SKM-1 treated with dmso at 0.1 percent for 144 hours (cell line): ENCODE measurements at regions not wholly inside any gene's neighbourhood (a gene's known extent, or its start where the extent isn't known, plus 50 kb on each side); places are given as distances from the start of the nearest gene placed in this dataset.
"Not testable (repeated sequence)": the region's sequence is repeated elsewhere in the genome, so short reads cannot be mapped to it uniquely, and the experiment has no call there.

ENCODE experiments used
- DNase-seq: peaks from one replicate; lab custom pipeline; 2025; ENCODE audit not compliant: unreplicated experiment; lab: John Stamatoyannopoulos, UW

GRCh38 chr10:33794460-33794859 lies 460.0 kb upstream of the NRP1 start:
- DNase-seq, result no peak

- DNase-seq, result no peak
Observed at GRCh38 chr10:33793793-33794192, 459.3 kb upstream of the NRP1 start.

DNA sequence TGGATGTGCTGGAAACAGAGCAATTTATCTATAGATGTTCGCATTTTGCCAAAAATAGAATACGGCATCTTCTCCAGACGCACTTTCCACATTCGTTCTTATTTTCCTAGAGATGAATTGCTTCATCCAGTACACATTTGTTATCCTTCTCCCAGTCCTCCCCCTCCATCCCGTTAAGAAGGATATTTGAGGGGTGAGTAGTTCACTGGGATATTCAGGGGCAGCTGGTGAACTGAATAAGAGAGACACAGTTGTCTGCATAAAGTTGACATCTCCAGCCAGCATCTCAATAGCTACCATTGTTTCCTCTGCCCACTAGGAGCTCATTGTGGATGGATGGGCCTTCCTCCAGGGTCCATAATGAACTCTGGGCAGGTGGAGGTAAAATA lies 456.8 kb upstream of the NRP1 start:
- no peak for DNase-seq

DNA sequence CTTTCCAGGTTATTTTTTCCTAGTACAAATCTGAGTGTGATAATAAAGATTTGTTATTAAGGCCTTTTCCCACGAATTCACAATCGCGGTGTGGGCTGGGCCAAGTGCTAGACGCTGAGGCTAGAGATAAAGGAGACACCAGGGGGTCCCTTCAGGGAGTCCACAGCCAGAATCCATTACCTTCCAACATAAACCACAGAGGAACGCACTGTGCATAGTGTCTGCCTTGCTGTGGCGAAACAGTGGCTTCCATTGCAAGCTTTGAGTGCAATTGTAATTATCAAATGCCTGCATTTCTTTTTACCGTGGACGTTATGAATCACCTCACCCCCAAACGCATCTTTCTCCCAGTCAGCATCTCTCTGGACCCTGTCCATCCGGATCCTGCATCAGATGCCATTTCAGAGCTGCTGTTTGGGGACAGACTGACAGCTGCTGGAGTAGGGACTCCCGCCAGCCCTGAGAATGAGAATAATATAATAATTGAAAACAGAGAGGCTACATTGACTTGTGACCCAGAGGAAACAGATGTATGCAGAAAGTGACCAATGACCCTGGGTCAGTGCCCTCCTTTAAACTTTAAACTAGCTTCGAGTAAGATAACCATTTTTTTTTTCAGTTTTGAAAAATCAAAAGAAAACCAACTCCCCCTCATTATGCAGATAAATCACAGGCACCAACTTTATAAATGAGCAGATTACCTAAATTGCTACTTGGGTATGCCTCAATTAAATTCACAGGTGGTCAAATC lies 456.2 kb upstream of the NRP1 start:
- no peak for DNase-seq

DNA sequence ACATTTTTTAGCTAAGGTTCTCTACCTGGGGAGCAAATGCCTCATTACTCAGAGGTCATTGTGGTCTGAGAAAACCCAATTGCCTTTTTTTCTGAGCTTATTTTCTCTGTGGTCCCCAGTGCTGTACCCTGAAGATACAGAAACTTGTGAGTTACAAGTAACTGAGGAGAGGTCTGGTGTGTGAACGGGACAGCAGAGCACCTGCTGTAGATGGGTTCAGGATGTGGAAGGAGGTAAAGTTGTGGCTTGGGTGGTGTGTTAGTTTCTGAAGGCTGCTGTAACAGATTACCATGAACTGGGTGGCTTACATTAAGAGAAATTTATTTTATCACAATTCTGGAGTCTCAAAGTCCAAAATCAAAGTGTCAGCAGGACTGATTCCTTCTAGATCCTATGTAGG lies 449.1 kb upstream of the NRP1 start:
- no peak for DNase-seq

DNA sequence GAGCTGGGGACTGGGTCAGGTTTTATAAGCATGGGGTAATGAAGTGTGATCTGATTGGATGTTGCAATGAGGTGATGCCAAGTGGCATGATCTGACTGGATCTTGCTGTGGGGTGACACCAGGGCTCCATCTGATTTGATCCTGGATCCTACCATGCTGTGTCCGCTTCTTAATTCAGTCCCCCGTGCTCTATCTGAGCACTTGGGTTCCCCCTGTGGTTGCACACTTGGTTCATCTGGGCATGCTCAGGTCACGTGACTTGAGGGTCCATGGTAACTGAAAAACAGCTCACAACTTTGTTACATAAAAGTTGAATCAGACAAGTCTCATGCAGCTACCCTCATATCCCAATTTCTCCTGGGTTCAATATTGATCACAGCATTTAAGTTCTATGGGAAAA lies 448.6 kb upstream of the NRP1 start:
- DNase-seq, result no peak

DNA sequence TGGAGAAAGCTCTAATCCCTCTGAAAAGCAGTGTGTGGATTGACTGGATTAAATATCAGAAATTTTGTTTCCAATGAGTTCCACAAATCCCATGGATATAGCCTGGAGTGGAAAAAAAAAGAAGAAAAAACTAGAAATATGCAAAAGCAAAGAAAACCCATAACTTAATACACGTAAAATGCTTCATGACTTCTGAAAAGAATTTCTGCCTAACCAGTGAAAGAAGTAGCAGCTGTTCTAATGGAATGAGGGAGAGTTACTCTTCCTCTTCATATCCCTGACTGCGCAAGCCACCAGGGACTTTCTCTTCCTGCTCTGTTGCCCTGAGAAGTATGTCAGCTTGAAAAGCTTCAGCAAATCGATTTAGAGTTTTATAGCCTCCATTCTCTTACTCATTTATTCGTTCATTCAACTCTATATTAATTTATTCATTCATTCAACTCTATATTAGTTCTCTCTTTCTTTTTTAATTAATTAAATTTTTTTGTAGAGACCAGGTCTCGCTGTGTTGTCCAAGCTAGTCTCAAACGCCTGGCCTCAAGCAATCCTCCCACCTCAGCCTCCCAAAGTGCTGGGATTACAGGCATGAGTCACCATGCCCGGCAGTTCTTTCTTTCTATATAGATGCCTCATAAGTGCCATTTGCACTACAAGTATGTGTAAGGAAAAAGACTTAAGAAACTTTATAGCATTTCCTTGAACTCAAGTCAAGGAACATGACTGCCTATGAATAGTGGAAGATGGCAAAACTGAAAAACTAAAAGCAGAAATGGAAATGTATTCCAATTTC lies 447.3 kb upstream of the NRP1 start:
- DNase-seq, result no peak

GRCh38 chr10:33780961-33781360 lies 446.5 kb upstream of the NRP1 start:
- no peak for DNase-seq

GRCh38 chr10:33777223-33777622 lies 442.8 kb upstream of the NRP1 start:
- DNase-seq, result no peak

DNA sequence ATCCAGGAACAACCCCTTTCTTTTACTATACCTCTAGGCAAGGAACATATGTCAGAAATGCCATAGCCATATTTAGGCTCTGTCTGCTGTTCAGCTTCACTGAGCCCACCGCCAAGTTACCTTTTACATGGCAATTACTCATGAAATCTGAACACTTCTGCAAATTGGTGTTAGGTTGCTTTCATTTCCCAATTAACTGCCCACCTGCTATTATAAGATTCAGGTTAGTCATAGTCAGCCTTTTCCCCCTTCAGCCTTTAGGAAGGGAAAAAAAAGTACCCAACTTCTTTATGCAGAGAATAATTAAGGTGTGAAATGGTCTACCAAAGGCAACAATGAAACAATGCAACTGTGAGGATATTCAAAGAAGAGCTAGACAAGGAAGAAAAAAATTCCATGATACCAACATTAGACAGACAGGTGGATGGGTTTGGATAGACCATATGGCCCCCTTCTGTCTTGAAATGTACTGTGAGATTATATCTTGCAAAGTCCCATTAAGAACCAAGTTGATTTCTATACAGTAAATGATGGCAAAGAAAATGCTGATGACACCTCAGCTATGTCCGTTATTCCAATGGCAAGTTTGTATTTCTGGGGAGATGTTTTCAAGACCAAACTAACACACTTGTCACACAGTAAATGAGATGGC lies 442.1 kb upstream of the NRP1 start:
- DNase-seq, result no peak

GRCh38 chr10:33774857-33775256 lies 440.4 kb upstream of the NRP1 start:
- DNase-seq, result no peak

DNA sequence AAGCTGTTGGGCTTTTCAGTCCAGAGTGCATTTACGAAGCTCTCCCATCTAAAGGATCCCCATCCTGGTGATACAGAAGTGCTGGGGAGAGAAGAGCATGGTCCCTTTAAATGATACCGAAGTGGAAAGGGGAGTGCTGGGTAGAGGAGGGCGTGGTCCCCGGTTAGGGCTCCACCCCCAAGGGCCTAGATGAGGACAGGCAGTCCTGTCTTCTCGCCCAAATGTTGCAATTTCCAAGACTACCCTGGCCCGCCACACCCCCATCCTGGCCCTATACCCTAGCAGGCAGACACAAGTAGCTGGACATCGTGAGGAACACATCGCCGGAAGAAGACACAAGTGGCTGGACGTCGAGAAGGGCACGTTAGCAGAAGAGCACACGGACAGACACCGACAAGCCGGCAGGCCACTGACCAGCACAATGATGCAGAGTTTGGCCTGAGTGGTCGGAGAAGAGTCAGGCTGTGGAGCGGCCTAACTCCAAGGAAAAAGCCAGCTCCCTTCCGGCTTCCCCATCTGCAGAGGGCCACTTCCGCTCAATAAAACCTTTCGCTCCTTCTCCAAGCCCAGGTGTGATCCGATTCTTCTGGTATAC lies 439.5 kb upstream of the NRP1 start:
- no peak for DNase-seq

DNA sequence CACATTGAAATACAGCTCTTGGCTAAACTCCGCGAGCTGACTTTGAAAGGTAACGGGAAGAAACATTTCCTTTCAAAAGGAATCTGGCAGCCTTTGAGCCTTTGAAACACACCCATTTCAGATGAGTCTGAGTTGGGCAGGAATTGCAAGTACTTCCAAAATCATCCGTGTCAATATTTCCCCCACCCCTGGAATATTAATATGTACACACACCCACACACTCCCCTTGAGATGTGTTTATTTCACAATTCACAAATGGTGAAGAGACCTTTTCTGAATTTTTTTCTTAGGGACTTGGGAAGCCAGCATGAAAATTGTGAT lies 438.7 kb upstream of the NRP1 start:
- DNase-seq, result no peak

GRCh38 chr10:33772370-33773252 lies 438.1 kb upstream of the NRP1 start:
- no peak for DNase-seq

DNA sequence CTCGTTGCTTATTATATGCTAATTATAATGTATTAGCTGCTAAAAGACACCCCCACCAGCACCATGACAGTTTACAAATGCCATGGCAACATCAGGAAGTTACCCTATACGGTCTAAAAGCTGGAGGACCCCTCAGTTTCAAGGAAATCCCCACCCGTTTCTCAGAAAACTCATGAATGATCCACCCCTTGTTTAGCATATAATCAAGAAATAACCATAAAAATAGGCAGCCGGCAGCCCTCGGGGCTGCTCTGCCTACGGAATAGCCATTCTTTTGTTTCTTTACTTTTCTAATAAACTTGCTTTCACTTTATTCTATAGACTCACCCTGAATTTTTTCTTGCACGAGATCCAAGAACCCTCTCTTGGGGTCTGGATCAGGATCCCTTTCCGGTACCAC lies 437.4 kb upstream of the NRP1 start:
- DNase-seq, result not testable (repeated sequence)

- DNase-seq, result no peak
Observed at GRCh38 chr10:33764694-33765185, 430.3 kb upstream of the NRP1 start.

DNA sequence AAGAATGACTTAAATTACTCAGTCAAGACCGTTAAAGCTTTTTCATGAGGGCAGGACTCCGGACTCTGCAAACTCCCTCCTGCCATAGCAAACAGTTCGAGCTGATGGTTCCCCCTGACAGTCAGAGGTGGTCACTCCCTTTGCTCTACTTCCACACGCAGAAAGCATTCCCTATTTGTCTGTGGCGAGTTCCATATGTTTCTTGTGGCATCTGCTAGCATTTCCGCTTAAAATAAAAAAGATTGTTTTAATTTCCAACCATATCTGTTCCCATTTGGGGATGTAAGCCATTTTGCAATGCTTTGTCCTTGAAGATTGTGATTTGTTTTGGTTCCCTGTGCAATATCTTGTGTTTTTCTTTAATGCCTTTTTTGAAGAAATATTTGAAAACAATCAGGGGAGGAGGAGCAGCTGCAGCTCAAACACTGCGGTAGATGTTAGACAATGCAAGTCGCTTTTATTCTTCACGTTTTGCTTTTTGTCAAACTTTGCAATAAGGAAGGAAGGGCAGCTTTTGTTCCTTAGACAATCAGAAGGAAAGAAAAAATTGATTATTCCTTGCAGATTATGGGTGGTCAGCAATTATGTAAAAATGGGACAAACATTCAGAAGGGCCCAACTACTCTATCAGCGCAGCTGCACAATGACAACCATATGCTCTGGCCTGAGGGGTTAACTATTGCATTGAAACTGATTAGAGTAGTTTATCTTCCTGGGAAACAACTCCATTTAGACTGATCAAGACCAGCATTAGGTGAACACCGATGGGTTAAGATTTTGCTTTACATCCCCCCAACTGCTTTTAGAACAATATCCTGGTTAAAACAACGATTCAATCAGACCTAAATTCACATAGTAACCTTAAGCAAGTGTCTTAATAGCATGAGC lies 425.8 kb upstream of the NRP1 start:
- no peak for DNase-seq

- no peak for DNase-seq
Observed at GRCh38 chr10:33759191-33759590, 424.7 kb upstream of the NRP1 start.

- DNase-seq, result no peak
Observed at GRCh38 chr10:33758299-33758698, 423.8 kb upstream of the NRP1 start.

- no peak for DNase-seq
Observed at GRCh38 chr10:33754052-33754451, 419.6 kb upstream of the NRP1 start.
